NOMO-1 treated with dmso at 0.1 percent for 144 hours (cell line): ENCODE measurements at regions not wholly inside any gene's neighbourhood (a gene's known extent, or its start where the extent isn't known, plus 50 kb on each side); places are given as distances from the start of the nearest gene placed in this dataset.

Source experiments
- DNase-seq: peaks from one replicate; lab custom pipeline; 2025; ENCODE audit not compliant: unreplicated experiment; lab: John Stamatoyannopoulos, UW

- no peak for DNase-seq
These were observed 50.1 kb upstream of the HDAC9 start for GRCh38 chr7:18445483-18445882.
